ENCODE measurements at regions not wholly inside any gene's neighbourhood (a gene's known extent, or its start where the extent isn't known, plus 50 kb on each side); places are given as distances from the start of the nearest gene placed in this dataset.

DNA sequence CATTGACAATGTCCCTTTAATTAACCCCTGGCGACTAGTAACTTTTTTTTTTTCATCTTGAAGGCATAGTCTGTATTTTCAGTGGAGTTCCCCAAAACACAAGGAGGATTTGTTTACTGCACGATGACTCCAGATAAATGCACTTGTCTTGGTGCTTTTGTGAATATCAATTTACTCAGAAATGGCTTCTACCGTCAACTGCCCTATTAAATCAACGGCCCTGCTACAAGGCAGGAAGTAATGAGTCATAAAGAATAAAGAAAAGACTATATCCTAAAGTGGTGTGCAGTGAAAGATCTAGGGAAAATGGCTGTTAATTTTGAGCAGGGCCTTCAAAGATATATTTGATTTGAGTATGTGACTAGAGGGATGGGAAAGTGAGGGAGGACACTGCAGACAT is 388.3 kb upstream of the CHD1 start:
- ATAC-seq (ENCODE audit: low read depth) = no peak
- no peak for TF ChIP-seq CTCF (IDR thresholded peaks at IDR 0.05; ENCODE audit: poor library complexity, severe bottlenecking)

DNA sequence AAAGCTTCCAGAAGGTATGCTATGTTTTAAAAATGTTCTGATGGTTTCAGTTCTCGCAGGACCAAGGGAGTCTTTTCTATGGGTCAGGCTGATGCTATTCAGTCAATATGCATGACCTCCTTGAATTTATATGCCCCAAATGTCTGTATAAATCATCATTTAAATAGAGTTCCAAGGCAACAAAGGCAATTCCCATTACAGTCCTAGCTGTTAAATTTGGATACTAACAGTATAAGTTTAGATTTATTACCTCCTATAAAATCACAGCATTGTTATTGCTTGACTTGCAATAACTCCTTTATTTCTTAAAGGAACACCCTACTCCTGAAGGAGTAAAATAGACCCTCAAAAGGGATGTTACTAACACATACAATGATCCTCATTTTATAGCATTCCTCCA is 387.7 kb upstream of the CHD1 start:
- no peaks in the 10 kb centered on the region for H3K4me1 ChIP-seq (ENCODE audit: insufficient read depth, poor library complexity, severe bottlenecking)
- TF ChIP-seq CTCF (IDR thresholded peaks at IDR 0.05; ENCODE audit: poor library complexity, severe bottlenecking) = no peak
- DNase-seq (ENCODE audit: low spot score) = no peak

More for the DNA sequence above, 388.3 kb upstream of the CHD1 start:
- Histone ChIP-seq H3K27ac (ENCODE audit: poor library complexity, severe bottlenecking) (no peak overlapping the region), H3K36me3 (ENCODE audit: low read depth) (no peaks in the 10 kb centered on the region), H3K27me3 (ENCODE audit: insufficient read depth, poor library complexity, severe bottlenecking) (peaks cover 3% of the 10 kb centered on the region), H3K4me3 (ENCODE audit: severe bottlenecking) (no peak overlapping the region), H3K9me3 (ENCODE audit: severe bottlenecking) (no peaks in the 10 kb centered on the region), H3K4me1 (ENCODE audit: insufficient read depth, poor library complexity, severe bottlenecking) (no peaks in the 10 kb centered on the region)
- DNase-seq (ENCODE audit: low spot score) = no peak

GRCh38 chr5:99315413-99316183 is 386.8 kb upstream of the CHD1 start:
- Histone ChIP-seq H3K4me1 (ENCODE audit: insufficient read depth, poor library complexity, severe bottlenecking) (no peaks in the 10 kb centered on the region), H3K27ac (ENCODE audit: poor library complexity, severe bottlenecking) (no peak overlapping the region), H3K9me3 (ENCODE audit: severe bottlenecking) (no peaks in the 10 kb centered on the region), H3K4me3 (ENCODE audit: severe bottlenecking) (no peak overlapping the region), H3K27me3 (ENCODE audit: insufficient read depth, poor library complexity, severe bottlenecking) (peaks cover 3% of the 10 kb centered on the region), H3K36me3 (ENCODE audit: low read depth) (no peaks in the 10 kb centered on the region)
- ATAC-seq (ENCODE audit: low read depth) (no peak), DNase-seq (ENCODE audit: low spot score) (no peak)
- TF ChIP-seq CTCF (IDR thresholded peaks at IDR 0.05; ENCODE audit: poor library complexity, severe bottlenecking) = no peak

More for the DNA sequence above, 387.7 kb upstream of the CHD1 start:
- ATAC-seq (ENCODE audit: low read depth) = no peak
- H3K27ac ChIP-seq (ENCODE audit: poor library complexity, severe bottlenecking) = no peak overlapping the region
- no peaks in the 10 kb centered on the region for H3K9me3 ChIP-seq (ENCODE audit: severe bottlenecking)
- peaks cover 3% of the 10 kb centered on the region for H3K27me3 ChIP-seq (ENCODE audit: insufficient read depth, poor library complexity, severe bottlenecking)
- H3K4me3 ChIP-seq (ENCODE audit: severe bottlenecking) = no peak overlapping the region
- H3K36me3 ChIP-seq (ENCODE audit: low read depth) = no peaks in the 10 kb centered on the region

DNA sequence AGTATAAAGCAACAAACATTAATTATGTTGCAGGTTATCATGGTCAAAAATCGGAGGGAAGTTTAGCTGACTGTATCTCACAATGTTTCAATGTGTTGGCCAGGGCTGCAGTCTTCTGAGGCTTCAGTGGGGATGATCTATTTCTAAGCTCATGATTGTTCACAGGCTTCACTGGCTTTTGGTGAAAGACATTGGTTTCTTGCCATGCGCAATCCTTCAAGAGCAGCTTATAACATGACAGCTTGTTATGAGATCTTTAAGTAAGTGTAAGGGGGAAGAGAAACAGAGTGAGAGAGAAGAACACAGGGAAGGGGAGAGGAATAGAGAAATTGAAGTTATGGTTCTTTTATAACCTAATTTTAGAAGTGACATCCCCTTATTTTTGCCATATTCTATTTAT is 385.9 kb upstream of the CHD1 start:
- H3K9me3 ChIP-seq (ENCODE audit: severe bottlenecking) = no peaks in the 10 kb centered on the region
- H3K27ac ChIP-seq (ENCODE audit: poor library complexity, severe bottlenecking) = no peak overlapping the region
- no peaks in the 10 kb centered on the region for H3K36me3 ChIP-seq (ENCODE audit: low read depth)
- no peaks in the 10 kb centered on the region for H3K4me1 ChIP-seq (ENCODE audit: insufficient read depth, poor library complexity, severe bottlenecking)
- H3K27me3 ChIP-seq (ENCODE audit: insufficient read depth, poor library complexity, severe bottlenecking) = peaks cover 3% of the 10 kb centered on the region
- DNase-seq (ENCODE audit: low spot score) (no peak), ATAC-seq (ENCODE audit: low read depth) (no peak)
- no peak for TF ChIP-seq CTCF (IDR thresholded peaks at IDR 0.05; ENCODE audit: poor library complexity, severe bottlenecking)
- no peak overlapping the region for H3K4me3 ChIP-seq (ENCODE audit: severe bottlenecking)

GRCh38 chr5:99308131-99308530 is 379.3 kb upstream of the CHD1 start:
- Histone ChIP-seq H3K27me3 (ENCODE audit: insufficient read depth, poor library complexity, severe bottlenecking) (peaks cover under 1% of the 10 kb centered on the region), H3K9me3 (ENCODE audit: severe bottlenecking) (no peaks in the 10 kb centered on the region), H3K36me3 (ENCODE audit: low read depth) (no peaks in the 10 kb centered on the region), H3K4me3 (ENCODE audit: severe bottlenecking) (no peak overlapping the region), H3K4me1 (ENCODE audit: insufficient read depth, poor library complexity, severe bottlenecking) (no peaks in the 10 kb centered on the region), H3K27ac (ENCODE audit: poor library complexity, severe bottlenecking) (no peak overlapping the region)
- no peak for DNase-seq (ENCODE audit: low spot score)
- no peak for TF ChIP-seq CTCF (IDR thresholded peaks at IDR 0.05; ENCODE audit: poor library complexity, severe bottlenecking)
- no peak for ATAC-seq (ENCODE audit: low read depth)
